Activated T-helper 17 cell treated with anti-CD3 and anti-CD28 coated beads, Interleukin-2, amount 50 U/mL, for 72 hours (primary cell): ENCODE measurements at regions not wholly inside any gene's neighbourhood (a gene's known extent, or its start where the extent isn't known, plus 50 kb on each side); places are given as distances from the start of the nearest gene placed in this dataset.

ENCODE experiments used
- ATAC-seq: fragments of 150-1000 bp; cut with Tn5 transposase; replicated peaks from 2 replicates; pipeline ENCODE4 v1.10.0; 2021; ENCODE audit warnings: mild to moderate bottlenecking, moderate library complexity
- H3K27ac Mint-ChIP-seq: one replicate; pipeline ENCODE4 v1.8.0; 2022; ENCODE audit warnings: mixed read lengths
- H3K27me3 Mint-ChIP-seq: one replicate; pipeline ENCODE4 v1.8.0; 2022; ENCODE audit warnings: mixed read lengths
- H3K36me3 Mint-ChIP-seq: one replicate; pipeline ENCODE4 v1.8.0; 2022; ENCODE audit warnings: low read depth, mild to moderate bottlenecking, mixed read lengths
- H3K4me1 Mint-ChIP-seq: one replicate; pipeline ENCODE4 v1.8.0; 2022; ENCODE audit warnings: mixed read lengths
- H3K4me3 Mint-ChIP-seq: one replicate; pipeline ENCODE4 v1.8.0; 2022; ENCODE audit warnings: mild to moderate bottlenecking, mixed read lengths
- H3K9me3 Mint-ChIP-seq: one replicate; pipeline ENCODE4 v1.8.0; 2022; ENCODE audit warnings: mixed read lengths

GRCh38 chr12:96143827-96144565, 50.2 kb upstream of the ELK3 start:
- Mint-ChIP-seq H3K27ac (peak overlapping the region; percentile 69), H3K4me3 (peak overlapping the region; percentile 69), H3K9me3 (no peaks in the 10 kb centered on the region), H3K27me3 (no peaks in the 10 kb centered on the region), H3K4me1 (peaks cover 25% of the 10 kb centered on the region), H3K36me3 (no peaks in the 10 kb centered on the region)
- ATAC-seq, result no peak
